ENCODE measurements at regions not wholly inside any gene's neighbourhood (a gene's known extent, or its start where the extent isn't known, plus 50 kb on each side); places are given as distances from the start of the nearest gene placed in this dataset.

GRCh38 chr3:10747341-10747740 is 68.7 kb upstream of the SLC6A11 start (continued):
- TF ChIP-seq, protein P1, sequence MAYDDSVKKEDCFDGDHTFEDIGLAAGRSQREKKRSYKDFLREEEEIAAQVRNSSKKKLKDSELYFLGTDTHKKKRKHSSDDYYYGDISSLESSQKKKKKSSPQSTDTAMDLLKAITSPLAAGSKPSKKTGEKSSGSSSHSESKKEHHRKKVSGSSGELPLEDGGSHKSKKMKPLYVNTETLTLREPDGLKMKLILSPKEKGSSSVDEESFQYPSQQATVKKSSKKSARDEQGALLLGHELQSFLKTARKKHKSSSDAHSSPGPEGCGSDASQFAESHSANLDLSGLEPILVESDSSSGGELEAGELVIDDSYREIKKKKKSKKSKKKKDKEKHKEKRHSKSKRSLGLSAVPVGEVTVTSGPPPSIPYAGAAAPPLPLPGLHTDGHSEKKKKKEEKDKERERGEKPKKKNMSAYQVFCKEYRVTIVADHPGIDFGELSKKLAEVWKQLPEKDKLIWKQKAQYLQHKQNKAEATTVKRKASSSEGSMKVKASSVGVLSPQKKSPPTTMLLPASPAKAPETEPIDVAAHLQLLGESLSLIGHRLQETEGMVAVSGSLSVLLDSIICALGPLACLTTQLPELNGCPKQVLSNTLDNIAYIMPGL (CRISPR knock-in tag; IDR thresholded peaks at IDR 0.05), result no peak
- TF ChIP-seq EMX1 (CRISPR knock-in tag; IDR thresholded peaks at IDR 0.05) (no peak), NFYB (CRISPR knock-in tag; conservative IDR thresholded peaks at IDR 0.05; ENCODE audit: low read depth) (no peak), SP1 (CRISPR knock-in tag; conservative IDR thresholded peaks at IDR 0.05) (no peak), MXD4 (CRISPR knock-in tag; IDR thresholded peaks at IDR 0.05; ENCODE audit: borderline replicate concordance) (no peak), ZNF138 (CRISPR knock-in tag; conservative IDR thresholded peaks at IDR 0.05) (no peak), NFATC4 (CRISPR knock-in tag; IDR thresholded peaks at IDR 0.05) (no peak), ZNF671 (CRISPR knock-in tag; IDR thresholded peaks at IDR 0.05) (no peak), USF1 (CRISPR knock-in tag; IDR thresholded peaks at IDR 0.05) (no peak), RORB (CRISPR knock-in tag; IDR thresholded peaks at IDR 0.05) (no peak)
- TF ChIP-seq, protein P2, sequence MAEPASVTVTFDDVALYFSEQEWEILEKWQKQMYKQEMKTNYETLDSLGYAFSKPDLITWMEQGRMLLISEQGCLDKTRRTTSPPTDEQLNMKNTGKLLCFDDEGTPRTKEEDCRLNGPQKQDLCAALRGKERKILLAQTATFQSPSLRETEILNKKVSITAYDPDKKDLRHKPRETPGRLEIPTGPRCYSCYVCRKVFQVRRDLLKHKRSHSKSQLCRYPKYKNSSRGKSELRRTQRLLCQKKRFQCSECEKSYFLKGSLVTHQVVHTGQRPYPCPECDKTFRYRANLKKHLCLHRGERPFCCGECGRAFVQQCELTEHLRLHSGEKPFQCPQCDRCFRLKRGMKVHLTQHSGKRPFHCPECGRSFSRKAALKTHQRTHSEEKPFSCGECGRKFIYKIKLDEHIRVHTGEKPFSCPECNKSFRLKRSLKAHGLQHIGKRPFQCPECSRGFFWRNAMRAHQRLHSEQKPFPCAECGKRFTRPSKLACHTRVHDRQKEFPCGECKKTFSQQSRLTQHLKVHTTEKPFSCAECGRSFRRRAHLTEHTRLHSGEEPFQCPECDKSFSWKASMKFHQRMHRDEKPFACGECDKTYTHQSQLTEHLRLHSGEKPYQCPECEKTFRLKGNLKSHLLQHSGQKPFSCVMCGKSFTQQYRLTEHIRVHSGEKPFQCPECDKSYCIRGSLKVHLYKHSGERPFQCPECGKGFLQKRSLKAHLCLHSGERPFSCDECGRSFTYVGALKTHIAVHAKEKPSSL (CRISPR knock-in tag; conservative IDR thresholded peaks at IDR 0.05), result no peak
- TF ChIP-seq, protein P3, sequence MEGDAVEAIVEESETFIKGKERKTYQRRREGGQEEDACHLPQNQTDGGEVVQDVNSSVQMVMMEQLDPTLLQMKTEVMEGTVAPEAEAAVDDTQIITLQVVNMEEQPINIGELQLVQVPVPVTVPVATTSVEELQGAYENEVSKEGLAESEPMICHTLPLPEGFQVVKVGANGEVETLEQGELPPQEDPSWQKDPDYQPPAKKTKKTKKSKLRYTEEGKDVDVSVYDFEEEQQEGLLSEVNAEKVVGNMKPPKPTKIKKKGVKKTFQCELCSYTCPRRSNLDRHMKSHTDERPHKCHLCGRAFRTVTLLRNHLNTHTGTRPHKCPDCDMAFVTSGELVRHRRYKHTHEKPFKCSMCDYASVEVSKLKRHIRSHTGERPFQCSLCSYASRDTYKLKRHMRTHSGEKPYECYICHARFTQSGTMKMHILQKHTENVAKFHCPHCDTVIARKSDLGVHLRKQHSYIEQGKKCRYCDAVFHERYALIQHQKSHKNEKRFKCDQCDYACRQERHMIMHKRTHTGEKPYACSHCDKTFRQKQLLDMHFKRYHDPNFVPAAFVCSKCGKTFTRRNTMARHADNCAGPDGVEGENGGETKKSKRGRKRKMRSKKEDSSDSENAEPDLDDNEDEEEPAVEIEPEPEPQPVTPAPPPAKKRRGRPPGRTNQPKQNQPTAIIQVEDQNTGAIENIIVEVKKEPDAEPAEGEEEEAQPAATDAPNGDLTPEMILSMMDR (IDR thresholded peaks at IDR 0.05), result no peak
- TF ChIP-seq, protein P4, sequence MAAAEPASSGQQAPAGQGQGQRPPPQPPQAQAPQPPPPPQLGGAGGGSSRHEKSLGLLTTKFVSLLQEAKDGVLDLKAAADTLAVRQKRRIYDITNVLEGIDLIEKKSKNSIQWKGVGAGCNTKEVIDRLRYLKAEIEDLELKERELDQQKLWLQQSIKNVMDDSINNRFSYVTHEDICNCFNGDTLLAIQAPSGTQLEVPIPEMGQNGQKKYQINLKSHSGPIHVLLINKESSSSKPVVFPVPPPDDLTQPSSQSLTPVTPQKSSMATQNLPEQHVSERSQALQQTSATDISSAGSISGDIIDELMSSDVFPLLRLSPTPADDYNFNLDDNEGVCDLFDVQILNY (CRISPR knock-in tag; IDR thresholded peaks at IDR 0.05), result no peak

DNA sequence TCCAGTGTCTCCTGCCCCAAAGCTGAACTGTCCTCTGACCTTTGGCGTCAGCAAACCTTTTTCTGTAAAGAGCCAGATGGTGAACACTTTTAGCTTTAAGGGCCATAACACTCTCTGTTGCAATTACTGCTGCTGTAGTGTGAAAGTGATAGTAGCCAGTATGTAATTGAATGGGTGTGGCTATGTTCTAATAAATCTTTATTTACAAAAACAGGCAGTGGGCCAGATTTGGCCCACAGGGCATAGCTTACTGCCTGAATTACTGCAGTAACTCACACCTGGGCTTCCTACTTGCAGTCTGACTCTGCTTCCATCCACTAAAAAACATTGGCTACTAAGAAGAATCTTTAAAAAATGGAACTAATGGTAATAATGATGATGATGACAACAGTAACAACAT is 68.0 kb upstream of the SLC6A11 start:
- ChIA-PET CTCF (interaction anchor here (1.1 to 3.3 kb wide), 4 partner anchors 9 to 194 kb away, joined by 3 to 15 read pairs (median 5); no protein-coding TSS in a partner anchor), POLR2A (no interaction called here)
- Mint-ChIP-seq H3K4me1 (peaks cover 2% of the 10 kb centered on the region; the same call in 1 of the 2 replicates), H3K9me3 (no peaks in the 10 kb centered on the region), H3K36me3 (no peaks in the 10 kb centered on the region), H3K4me3 (no peak overlapping the region), H3K27me3 (ENCODE audit: low read depth) (peaks cover 5% of the 10 kb centered on the region), H3K27ac (no peak overlapping the region)
- TF ChIP-seq, protein P5, sequence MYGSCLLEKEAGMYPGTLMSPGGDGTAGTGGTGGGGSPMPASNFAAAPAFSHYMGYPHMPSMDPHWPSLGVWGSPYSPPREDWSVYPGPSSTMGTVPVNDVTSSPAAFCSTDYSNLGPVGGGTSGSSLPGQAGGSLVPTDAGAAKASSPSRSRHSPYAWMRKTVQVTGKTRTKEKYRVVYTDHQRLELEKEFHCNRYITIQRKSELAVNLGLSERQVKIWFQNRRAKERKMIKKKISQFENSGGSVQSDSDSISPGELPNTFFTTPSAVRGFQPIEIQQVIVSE (CRISPR knock-in tag; IDR thresholded peaks at IDR 0.05; ENCODE audit: borderline replicate concordance), result no peak
- no peak for TF ChIP-seq ELF4 (CRISPR knock-in tag; IDR thresholded peaks at IDR 0.05; ENCODE audit: low read depth)
- TF ChIP-seq RORB (CRISPR knock-in tag; IDR thresholded peaks at IDR 0.05), result no peak
- no peak for TF ChIP-seq ZNF396 (CRISPR knock-in tag; IDR thresholded peaks at IDR 0.05; ENCODE audit: borderline replicate concordance)
- TF ChIP-seq, protein P6, sequence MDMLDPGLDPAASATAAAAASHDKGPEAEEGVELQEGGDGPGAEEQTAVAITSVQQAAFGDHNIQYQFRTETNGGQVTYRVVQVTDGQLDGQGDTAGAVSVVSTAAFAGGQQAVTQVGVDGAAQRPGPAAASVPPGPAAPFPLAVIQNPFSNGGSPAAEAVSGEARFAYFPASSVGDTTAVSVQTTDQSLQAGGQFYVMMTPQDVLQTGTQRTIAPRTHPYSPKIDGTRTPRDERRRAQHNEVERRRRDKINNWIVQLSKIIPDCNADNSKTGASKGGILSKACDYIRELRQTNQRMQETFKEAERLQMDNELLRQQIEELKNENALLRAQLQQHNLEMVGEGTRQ (CRISPR knock-in tag; IDR thresholded peaks at IDR 0.05), result no peak
- no peak for TF ChIP-seq ZNF138 (CRISPR knock-in tag; conservative IDR thresholded peaks at IDR 0.05)
- TF ChIP-seq, protein P3 (IDR thresholded peaks at IDR 0.05), result no peak
- TF ChIP-seq NR2C2 (CRISPR knock-in tag; IDR thresholded peaks at IDR 0.05), result no peak
- TF ChIP-seq, protein P7, sequence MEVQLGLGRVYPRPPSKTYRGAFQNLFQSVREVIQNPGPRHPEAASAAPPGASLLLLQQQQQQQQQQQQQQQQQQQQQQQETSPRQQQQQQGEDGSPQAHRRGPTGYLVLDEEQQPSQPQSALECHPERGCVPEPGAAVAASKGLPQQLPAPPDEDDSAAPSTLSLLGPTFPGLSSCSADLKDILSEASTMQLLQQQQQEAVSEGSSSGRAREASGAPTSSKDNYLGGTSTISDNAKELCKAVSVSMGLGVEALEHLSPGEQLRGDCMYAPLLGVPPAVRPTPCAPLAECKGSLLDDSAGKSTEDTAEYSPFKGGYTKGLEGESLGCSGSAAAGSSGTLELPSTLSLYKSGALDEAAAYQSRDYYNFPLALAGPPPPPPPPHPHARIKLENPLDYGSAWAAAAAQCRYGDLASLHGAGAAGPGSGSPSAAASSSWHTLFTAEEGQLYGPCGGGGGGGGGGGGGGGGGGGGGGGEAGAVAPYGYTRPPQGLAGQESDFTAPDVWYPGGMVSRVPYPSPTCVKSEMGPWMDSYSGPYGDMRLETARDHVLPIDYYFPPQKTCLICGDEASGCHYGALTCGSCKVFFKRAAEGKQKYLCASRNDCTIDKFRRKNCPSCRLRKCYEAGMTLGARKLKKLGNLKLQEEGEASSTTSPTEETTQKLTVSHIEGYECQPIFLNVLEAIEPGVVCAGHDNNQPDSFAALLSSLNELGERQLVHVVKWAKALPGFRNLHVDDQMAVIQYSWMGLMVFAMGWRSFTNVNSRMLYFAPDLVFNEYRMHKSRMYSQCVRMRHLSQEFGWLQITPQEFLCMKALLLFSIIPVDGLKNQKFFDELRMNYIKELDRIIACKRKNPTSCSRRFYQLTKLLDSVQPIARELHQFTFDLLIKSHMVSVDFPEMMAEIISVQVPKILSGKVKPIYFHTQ (CRISPR knock-in tag; IDR thresholded peaks at IDR 0.05), result no peak
- no peak for TF ChIP-seq SMAD4 (CRISPR knock-in tag; IDR thresholded peaks at IDR 0.05)
- TF ChIP-seq OVOL2 (CRISPR knock-in tag; IDR thresholded peaks at IDR 0.05; ENCODE audit: borderline replicate concordance), result no peak
- TF ChIP-seq FOXK1 (CRISPR knock-in tag; IDR thresholded peaks at IDR 0.05), result no peak
- TF ChIP-seq ETV6 (CRISPR knock-in tag; IDR thresholded peaks at IDR 0.05), result no peak
- DNase-seq (ENCODE audit: low spot score) (no peak), ATAC-seq (no peak)
